Panc1 (cell line): ENCODE measurements at regions not wholly inside any gene's neighbourhood (a gene's known extent, or its start where the extent isn't known, plus 50 kb on each side); places are given as distances from the start of the nearest gene placed in this dataset.

Experiments used
- ATAC-seq: fragments of 200-7000 bp; cut with Tn5 transposase; 2 replicates; pipeline ENCODE4 v1.9.1; 2020; ENCODE audit warnings: mild to moderate bottlenecking, moderate library complexity
- BruUV-seq: library from RNA; stranded (reverse); fragments of 400-500 nt; replicated peaks from 2 replicates; lab custom pipeline; 2021; lab: Mats Ljungman, UMichigan
- CTCF ChIA-PET: fragments of 300-600 bp; sonication (Branson Sonifier 250); formaldehyde crosslinking; loops from one replicate; lab custom pipeline; 2022; ENCODE audit warnings: antibody characterized with exemption; lab: Charles Lee
- POLR2A ChIA-PET: fragments of 300-600 bp; sonication (Branson Sonifier 250); formaldehyde crosslinking; loops from one replicate; lab custom pipeline; 2022; ENCODE audit warnings: antibody characterized with exemption; lab: Charles Lee
- DNase-seq: peaks from one replicate; pipeline ENCODE4 v3.0.0-alpha.2; 2010; ENCODE audit warnings: low read depth, low spot score
- H3K27ac ChIP-seq: 2 replicates; pipeline ENCODE4 v1.5.1; 2011; ENCODE audit warnings: mild to moderate bottlenecking, low read length, inconsistent platforms
- H3K27me3 ChIP-seq: fragments of 200-500 bp; sonication (Bioruptor generic); 2 replicates; pipeline ENCODE4 v1.6.0; 2014; ENCODE audit warnings: low read length, inconsistent platforms; ENCODE audit not compliant: control insufficient read depth, insufficient read depth
- H3K36me3 ChIP-seq: fragments of 200-500 bp; sonication (Bioruptor generic); 2 replicates; pipeline ENCODE4 v1.5.1; 2014; ENCODE audit warnings: inconsistent platforms, mild to moderate bottlenecking, low read length, moderate library complexity; ENCODE audit not compliant: control insufficient read depth, insufficient read depth
- H3K4me1 ChIP-seq: 2 replicates; pipeline ENCODE4 v1.5.1; 2011; ENCODE audit warnings: inconsistent platforms, mild to moderate bottlenecking, low read length, moderate library complexity; ENCODE audit not compliant: control insufficient read depth, insufficient read depth
- H3K4me3 ChIP-seq, 2 experiments: 2 replicates each; pipeline ENCODE4 v1.5.1; 2011 to 2012; ENCODE audit warnings: low read depth in 2 of 2, low read length in 2 of 2, mild to moderate bottlenecking in 2 of 2, inconsistent platforms in 1 of 2, moderate library complexity in 1 of 2
- H3K9me3 ChIP-seq: fragments of 200-500 bp; sonication (Bioruptor generic); 2 replicates; pipeline ENCODE4 v1.5.1; 2014; ENCODE audit warnings: low read depth, mild to moderate bottlenecking, inconsistent platforms, low read length, moderate library complexity; ENCODE audit not compliant: control insufficient read depth, insufficient read depth
- SIN3A ChIP-seq: IDR thresholded peaks from 2 replicates; pipeline ENCODE4 v1.6.1; 2012; ENCODE audit warnings: low read depth, mild to moderate bottlenecking, low read length, moderate library complexity, borderline replicate concordance; ENCODE audit not compliant: insufficient read depth
- TCF7L2 ChIP-seq: IDR thresholded peaks from 2 replicates; pipeline ENCODE4 v1.6.1; 2011; ENCODE audit warnings: mild to moderate bottlenecking, low read depth, low read length, inconsistent platforms
- in situ Hi-C: cut with HindIII; loops from 2 replicates; pipeline ENCODE4 v1.10.0; 2016; ENCODE audit warnings: low sequenced_read_pairs, low pct_unique_long_range_greater_than_20kb
- intact Hi-C: fragments of 100-400 bp; cut with micrococcal nuclease; formaldehyde crosslinking; loops from one replicate; pipeline ENCODE4 v1.10.0; 2022; ENCODE audit not compliant: unreplicated experiment
- TF ChIP-seq, protein P1 (sequence below): fragments of 450-650 bp; IDR thresholded peaks from 2 replicates; pipeline ENCODE4 v1.5.1; 2017; ENCODE audit warnings: mild to moderate bottlenecking
- TF ChIP-seq, protein P2 (sequence below), 2 experiments: IDR thresholded peaks; 2 replicates each; pipeline ENCODE4 v1.6.1; 2011 to 2012; ENCODE audit warnings: low read depth in 2 of 2, control low read depth in 1 of 2, low read length in 1 of 2, mild to moderate bottlenecking in 1 of 2, moderate library complexity in 1 of 2; ENCODE audit not compliant: insufficient read depth in 1 of 2

DNA sequence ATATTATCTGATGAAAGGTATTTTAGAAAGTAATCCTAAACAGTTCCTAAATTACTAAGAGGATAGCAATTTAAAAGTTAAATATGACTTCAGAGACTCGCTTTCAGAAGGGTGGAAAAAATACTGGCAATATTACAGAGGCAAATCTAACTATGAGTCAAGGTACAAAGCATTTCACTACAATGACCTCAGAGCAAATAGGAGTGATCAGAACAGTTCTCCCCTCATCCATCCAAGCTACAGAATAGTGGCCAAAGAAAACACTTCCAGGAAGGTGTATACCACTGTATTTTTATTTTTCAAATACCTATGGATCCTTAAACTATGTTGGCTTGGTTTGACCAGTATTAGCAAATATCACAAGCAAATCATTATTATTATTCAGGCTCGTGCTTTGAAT, 112.8 kb upstream of the ODAD2 start:
- Histone ChIP-seq H3K27me3 (no peaks in the 10 kb centered on the region), H3K36me3 (no peaks in the 10 kb centered on the region), H3K9me3 (no peaks in the 10 kb centered on the region), H3K4me3 (no peak overlapping the region), H3K27ac (no peak overlapping the region), H3K4me1 (no peaks in the 10 kb centered on the region; the same call in 1 of the 2 replicates)
- POLR2A ChIA-PET: no interaction called here
- DNase-seq: no peak
- CTCF ChIA-PET: no interaction called here
- intact Hi-C loops (no loop called here), in situ Hi-C loops (no loop called here)
- BruUV-seq: no TSS peak
- no peak for ATAC-seq
- TF ChIP-seq, protein P1, sequence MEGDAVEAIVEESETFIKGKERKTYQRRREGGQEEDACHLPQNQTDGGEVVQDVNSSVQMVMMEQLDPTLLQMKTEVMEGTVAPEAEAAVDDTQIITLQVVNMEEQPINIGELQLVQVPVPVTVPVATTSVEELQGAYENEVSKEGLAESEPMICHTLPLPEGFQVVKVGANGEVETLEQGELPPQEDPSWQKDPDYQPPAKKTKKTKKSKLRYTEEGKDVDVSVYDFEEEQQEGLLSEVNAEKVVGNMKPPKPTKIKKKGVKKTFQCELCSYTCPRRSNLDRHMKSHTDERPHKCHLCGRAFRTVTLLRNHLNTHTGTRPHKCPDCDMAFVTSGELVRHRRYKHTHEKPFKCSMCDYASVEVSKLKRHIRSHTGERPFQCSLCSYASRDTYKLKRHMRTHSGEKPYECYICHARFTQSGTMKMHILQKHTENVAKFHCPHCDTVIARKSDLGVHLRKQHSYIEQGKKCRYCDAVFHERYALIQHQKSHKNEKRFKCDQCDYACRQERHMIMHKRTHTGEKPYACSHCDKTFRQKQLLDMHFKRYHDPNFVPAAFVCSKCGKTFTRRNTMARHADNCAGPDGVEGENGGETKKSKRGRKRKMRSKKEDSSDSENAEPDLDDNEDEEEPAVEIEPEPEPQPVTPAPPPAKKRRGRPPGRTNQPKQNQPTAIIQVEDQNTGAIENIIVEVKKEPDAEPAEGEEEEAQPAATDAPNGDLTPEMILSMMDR: no peak
- TF ChIP-seq SIN3A (no peak), TCF7L2 (no peak)
- TF ChIP-seq, protein P2, sequence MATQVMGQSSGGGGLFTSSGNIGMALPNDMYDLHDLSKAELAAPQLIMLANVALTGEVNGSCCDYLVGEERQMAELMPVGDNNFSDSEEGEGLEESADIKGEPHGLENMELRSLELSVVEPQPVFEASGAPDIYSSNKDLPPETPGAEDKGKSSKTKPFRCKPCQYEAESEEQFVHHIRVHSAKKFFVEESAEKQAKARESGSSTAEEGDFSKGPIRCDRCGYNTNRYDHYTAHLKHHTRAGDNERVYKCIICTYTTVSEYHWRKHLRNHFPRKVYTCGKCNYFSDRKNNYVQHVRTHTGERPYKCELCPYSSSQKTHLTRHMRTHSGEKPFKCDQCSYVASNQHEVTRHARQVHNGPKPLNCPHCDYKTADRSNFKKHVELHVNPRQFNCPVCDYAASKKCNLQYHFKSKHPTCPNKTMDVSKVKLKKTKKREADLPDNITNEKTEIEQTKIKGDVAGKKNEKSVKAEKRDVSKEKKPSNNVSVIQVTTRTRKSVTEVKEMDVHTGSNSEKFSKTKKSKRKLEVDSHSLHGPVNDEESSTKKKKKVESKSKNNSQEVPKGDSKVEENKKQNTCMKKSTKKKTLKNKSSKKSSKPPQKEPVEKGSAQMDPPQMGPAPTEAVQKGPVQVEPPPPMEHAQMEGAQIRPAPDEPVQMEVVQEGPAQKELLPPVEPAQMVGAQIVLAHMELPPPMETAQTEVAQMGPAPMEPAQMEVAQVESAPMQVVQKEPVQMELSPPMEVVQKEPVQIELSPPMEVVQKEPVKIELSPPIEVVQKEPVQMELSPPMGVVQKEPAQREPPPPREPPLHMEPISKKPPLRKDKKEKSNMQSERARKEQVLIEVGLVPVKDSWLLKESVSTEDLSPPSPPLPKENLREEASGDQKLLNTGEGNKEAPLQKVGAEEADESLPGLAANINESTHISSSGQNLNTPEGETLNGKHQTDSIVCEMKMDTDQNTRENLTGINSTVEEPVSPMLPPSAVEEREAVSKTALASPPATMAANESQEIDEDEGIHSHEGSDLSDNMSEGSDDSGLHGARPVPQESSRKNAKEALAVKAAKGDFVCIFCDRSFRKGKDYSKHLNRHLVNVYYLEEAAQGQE (IDR thresholded peaks at IDR 0.05; ENCODE audit: insufficient read depth in 1 of 2, low read depth in 2 of 2, low read length in 1 of 2): no peak

DNA sequence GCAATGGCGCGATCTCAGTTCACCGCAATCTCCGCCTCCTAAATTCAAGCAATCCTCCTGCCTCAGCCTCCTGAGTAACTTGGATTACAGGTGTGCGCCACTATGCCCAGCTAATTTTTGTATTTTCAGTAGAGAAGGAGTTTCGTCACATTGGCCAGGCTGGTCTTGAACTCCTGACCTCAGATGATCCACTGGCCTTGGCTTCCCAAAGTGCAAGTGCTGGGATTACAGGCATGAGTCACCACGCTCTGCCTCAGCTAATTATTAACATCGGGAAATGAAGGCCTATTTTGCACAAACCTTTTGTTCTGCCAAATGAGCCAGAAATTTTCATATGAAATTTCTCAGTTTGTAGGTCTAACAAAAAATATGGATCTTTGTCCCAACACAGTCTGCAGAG, 106.7 kb upstream of the ODAD2 start:
- H3K4me3 ChIP-seq: no peak overlapping the region
- no peak for ATAC-seq
- DNase-seq: no peak
- H3K9me3 ChIP-seq: no peaks in the 10 kb centered on the region
- in situ Hi-C loops (no loop called here), intact Hi-C loops (no loop called here)
- no TSS peak for BruUV-seq
- ChIA-PET POLR2A (no interaction called here), CTCF (no interaction called here)
- no peak for TF ChIP-seq SIN3A
- TF ChIP-seq, protein P2 (IDR thresholded peaks at IDR 0.05; ENCODE audit: insufficient read depth in 1 of 2, low read depth in 2 of 2, low read length in 1 of 2): no peak
- H3K27me3 ChIP-seq: no peaks in the 10 kb centered on the region
- no peak overlapping the region for H3K27ac ChIP-seq
- H3K36me3 ChIP-seq: no peaks in the 10 kb centered on the region
- no peaks in the 10 kb centered on the region for H3K4me1 ChIP-seq
